Kidney (tissue), 13 donors: ENCODE measurements at regions not wholly inside any gene's neighbourhood (a gene's known extent, or its start where the extent isn't known, plus 50 kb on each side); places are given as distances from the start of the nearest gene placed in this dataset.

Source experiments
- DNase-seq, 5 donors: peaks; one replicate each; pipeline ENCODE4 v3.0.0-alpha.2; 2013 to 2020
- FAIRE-seq: peaks from 2 replicates; lab custom pipeline; 2012; peaks lifted over from hg19 to GRCh38; lab: Jason Lieb, UNC
- H3K27ac ChIP-seq, 2 donors: one replicate each; pipeline ENCODE4 v1.7.0; 2013; ENCODE audit warnings: low read depth in 2 of 2, low read length in 2 of 2, inconsistent platforms in 1 of 2
- H3K27me3 ChIP-seq: one replicate; pipeline ENCODE4 v1.7.1; 2013; ENCODE audit warnings: low read length, inconsistent platforms; ENCODE audit not compliant: control insufficient read depth, insufficient read depth
- H3K36me3 ChIP-seq, 3 donors: one replicate each; pipeline versions ENCODE4 v1.7.0 to v1.7.1; 2013; ENCODE audit warnings: low read length in 3 of 3, control low read depth in 1 of 3, inconsistent platforms in 1 of 3; ENCODE audit not compliant: insufficient read depth in 3 of 3, control insufficient read depth in 2 of 3
- H3K4me1 ChIP-seq, 3 donors: one replicate each; pipeline versions ENCODE4 v1.7.0 to v1.7.1; 2013; ENCODE audit warnings: low read length in 3 of 3, inconsistent platforms in 1 of 3, low read depth in 1 of 3; ENCODE audit not compliant: control insufficient read depth in 2 of 3, insufficient read depth in 2 of 3
- H3K4me3 ChIP-seq, 3 donors: one replicate each; pipeline versions ENCODE4 v1.7.0 to v1.8.1; 2013; ENCODE audit warnings: low read length in 3 of 3, control low read depth in 1 of 3, inconsistent platforms in 1 of 3
- H3K9ac ChIP-seq, 3 donors: one replicate each; pipeline versions ENCODE4 v1.7.0 to v1.7.1; 2013; ENCODE audit warnings: low read length in 3 of 3, control low read depth in 1 of 3, inconsistent platforms in 1 of 3
- H3K9me3 ChIP-seq, 3 donors: one replicate each; pipeline versions ENCODE4 v1.7.0 to v1.7.1; 2013; ENCODE audit warnings: low read length in 3 of 3, control low read depth in 1 of 3, inconsistent platforms in 1 of 3; ENCODE audit not compliant: control insufficient read depth in 2 of 3, insufficient read depth in 1 of 3
- CTCF ChIP-seq: IDR thresholded peaks from 3 replicates; pipeline ENCODE4 v1.5.1; 2012; ENCODE audit warnings: mild to moderate bottlenecking, moderate library complexity, borderline replicate concordance; ENCODE audit not compliant: insufficient read depth; ENCODE audit errors: extremely low read depth
- intact Hi-C: fragments of 100-400 bp; cut with DNase I; formaldehyde crosslinking; loops from one replicate; pipeline ENCODE4 v1.11.1; 2022
- donor health status: control.
- donor health status: control.
- donor health status: control.
- donor health status: control.
- donor health status: control.
- donor health status: DM: yes; HTN: yes; CAD: no.
- donor health status: Normal renal cell carcinoma (clear cell type).

GRCh38 chr10:128377364-128377987 lies 251.3 kb upstream of the MKI67 start:
- Histone ChIP-seq H3K9ac (no peak overlapping the region), H3K27me3 (no peaks in the 10 kb centered on the region), H3K4me1 (no peaks in the 10 kb centered on the region), H3K36me3 (no peaks in the 10 kb centered on the region), H3K27ac (no peak overlapping the region), H3K4me3 (no peak overlapping the region), H3K9me3 (no peaks in the 10 kb centered on the region)
- TF ChIP-seq CTCF = no peak
- no peak for FAIRE-seq
- intact Hi-C loops = no loop called here
- DNase-seq = no peak

GRCh38 chr10:128377988-128378387 lies 251.8 kb upstream of the MKI67 start:
- Histone ChIP-seq H3K4me1 (no peaks in the 10 kb centered on the region), H3K9me3 (no peaks in the 10 kb centered on the region), H3K9ac (no peak overlapping the region), H3K27me3 (no peaks in the 10 kb centered on the region), H3K4me3 (no peak overlapping the region), H3K27ac (no peak overlapping the region), H3K36me3 (no peaks in the 10 kb centered on the region)
- no peak for FAIRE-seq
- DNase-seq = no peak
- intact Hi-C loops = no loop called here
- no peak for TF ChIP-seq CTCF

GRCh38 chr10:128380946-128381345 lies 254.7 kb upstream of the MKI67 start:
- no peak for FAIRE-seq
- Histone ChIP-seq H3K9me3 (no peaks in the 10 kb centered on the region), H3K36me3 (no peaks in the 10 kb centered on the region), H3K4me1 (no peaks in the 10 kb centered on the region), H3K27ac (no peak overlapping the region), H3K4me3 (no peak overlapping the region), H3K9ac (no peak overlapping the region), H3K27me3 (no peaks in the 10 kb centered on the region)
- no peak for TF ChIP-seq CTCF
- intact Hi-C loops = no loop called here
- DNase-seq = no peak

- H3K4me1 ChIP-seq = no peaks in the 10 kb centered on the region
- intact Hi-C loops = no loop called here
- no peak overlapping the region for H3K27ac ChIP-seq
- DNase-seq = peak in 1 of 5 donors; percentile 5
- no peak for FAIRE-seq
- no peak overlapping the region for H3K4me3 ChIP-seq
- H3K9me3 ChIP-seq = no peaks in the 10 kb centered on the region
- no peak for TF ChIP-seq CTCF
- H3K9ac ChIP-seq = no peak overlapping the region
- H3K36me3 ChIP-seq = no peaks in the 10 kb centered on the region
- no peaks in the 10 kb centered on the region for H3K27me3 ChIP-seq
These were observed 256.0 kb upstream of the MKI67 start for GRCh38 chr10:128382225-128382624.
